ENCODE measurements at regions not wholly inside any gene's neighbourhood (a gene's known extent, or its start where the extent isn't known, plus 50 kb on each side); places are given as distances from the start of the nearest gene placed in this dataset.
"Not testable (repeated sequence)": the region's sequence is repeated elsewhere in the genome, so short reads cannot be mapped to it uniquely, and the experiment has no call there.

GRCh38 chr2:91766349-91767048 is 3075.0 kb downstream of the RPIA start:
- DNase-seq (ENCODE audit: low spot score, unreplicated experiment); H3K4me3 Mint-ChIP-seq (ENCODE audit: low read depth); H3K27me3 Mint-ChIP-seq; H3K4me1 Mint-ChIP-seq (ENCODE audit: low read depth); H3K9me3 Mint-ChIP-seq (ENCODE audit: low read depth); H3K36me3 Mint-ChIP-seq (ENCODE audit: insufficient read depth); H3K27ac Mint-ChIP-seq: not testable (repeated sequence)

- not testable (repeated sequence) for H3K4me1 Mint-ChIP-seq (ENCODE audit: low read depth); DNase-seq (ENCODE audit: low spot score, unreplicated experiment); H3K9me3 Mint-ChIP-seq (ENCODE audit: low read depth); H3K27me3 Mint-ChIP-seq; H3K4me3 Mint-ChIP-seq (ENCODE audit: low read depth); H3K36me3 Mint-ChIP-seq (ENCODE audit: insufficient read depth); H3K27ac Mint-ChIP-seq
Measured at GRCh38 chr2:91768301-91768700, 3076.8 kb downstream of the RPIA start.

GRCh38 chr2:91768997-91769396 is 3077.5 kb downstream of the RPIA start:
- not testable (repeated sequence) for H3K4me1 Mint-ChIP-seq (ENCODE audit: low read depth); H3K4me3 Mint-ChIP-seq (ENCODE audit: low read depth); H3K9me3 Mint-ChIP-seq (ENCODE audit: low read depth); DNase-seq (ENCODE audit: low spot score, unreplicated experiment); H3K36me3 Mint-ChIP-seq (ENCODE audit: insufficient read depth); H3K27me3 Mint-ChIP-seq; H3K27ac Mint-ChIP-seq

GRCh38 chr2:91770046-91770575 is 3078.6 kb downstream of the RPIA start:
- H3K9me3 Mint-ChIP-seq (ENCODE audit: low read depth); H3K4me3 Mint-ChIP-seq (ENCODE audit: low read depth); H3K36me3 Mint-ChIP-seq (ENCODE audit: insufficient read depth); H3K27me3 Mint-ChIP-seq; DNase-seq (ENCODE audit: low spot score, unreplicated experiment); H3K27ac Mint-ChIP-seq; H3K4me1 Mint-ChIP-seq (ENCODE audit: low read depth): not testable (repeated sequence)

- not testable (repeated sequence) for H3K4me3 Mint-ChIP-seq (ENCODE audit: low read depth); H3K27me3 Mint-ChIP-seq; H3K4me1 Mint-ChIP-seq (ENCODE audit: low read depth); H3K36me3 Mint-ChIP-seq (ENCODE audit: insufficient read depth); H3K27ac Mint-ChIP-seq; H3K9me3 Mint-ChIP-seq (ENCODE audit: low read depth); DNase-seq (ENCODE audit: low spot score, unreplicated experiment)
Measured at GRCh38 chr2:91771604-91772003, 3080.1 kb downstream of the RPIA start.

GRCh38 chr2:91772240-91772937 is 3080.9 kb downstream of the RPIA start:
- not testable (repeated sequence) for H3K4me1 Mint-ChIP-seq (ENCODE audit: low read depth); DNase-seq (ENCODE audit: low spot score, unreplicated experiment); H3K27ac Mint-ChIP-seq; H3K4me3 Mint-ChIP-seq (ENCODE audit: low read depth); H3K27me3 Mint-ChIP-seq; H3K36me3 Mint-ChIP-seq (ENCODE audit: insufficient read depth); H3K9me3 Mint-ChIP-seq (ENCODE audit: low read depth)

GRCh38 chr2:91773810-91774209 is 3082.3 kb downstream of the RPIA start:
- not testable (repeated sequence) for DNase-seq (ENCODE audit: low spot score, unreplicated experiment); H3K36me3 Mint-ChIP-seq (ENCODE audit: insufficient read depth); H3K4me3 Mint-ChIP-seq (ENCODE audit: low read depth); H3K4me1 Mint-ChIP-seq (ENCODE audit: low read depth); H3K9me3 Mint-ChIP-seq (ENCODE audit: low read depth); H3K27me3 Mint-ChIP-seq; H3K27ac Mint-ChIP-seq

GRCh38 chr2:91775193-91775592 is 3083.7 kb downstream of the RPIA start:
- not testable (repeated sequence) for H3K27me3 Mint-ChIP-seq; H3K36me3 Mint-ChIP-seq (ENCODE audit: insufficient read depth); H3K9me3 Mint-ChIP-seq (ENCODE audit: low read depth); DNase-seq (ENCODE audit: low spot score, unreplicated experiment); H3K4me1 Mint-ChIP-seq (ENCODE audit: low read depth); H3K27ac Mint-ChIP-seq; H3K4me3 Mint-ChIP-seq (ENCODE audit: low read depth)

- H3K4me3 Mint-ChIP-seq (ENCODE audit: low read depth); H3K27me3 Mint-ChIP-seq; H3K36me3 Mint-ChIP-seq (ENCODE audit: insufficient read depth); H3K4me1 Mint-ChIP-seq (ENCODE audit: low read depth); DNase-seq (ENCODE audit: low spot score, unreplicated experiment); H3K27ac Mint-ChIP-seq; H3K9me3 Mint-ChIP-seq (ENCODE audit: low read depth): not testable (repeated sequence)
Measured at GRCh38 chr2:91780324-91780723, 3088.9 kb downstream of the RPIA start.

GRCh38 chr2:91809391-91809790 is 3061.8 kb upstream of the TEKT4 start:
- not testable (repeated sequence) for H3K4me1 Mint-ChIP-seq (ENCODE audit: low read depth)

More at GRCh38 chr2:91809391-91809790, 3061.8 kb upstream of the TEKT4 start:
- H3K27me3 Mint-ChIP-seq; H3K4me3 Mint-ChIP-seq (ENCODE audit: low read depth); H3K9me3 Mint-ChIP-seq (ENCODE audit: low read depth); H3K36me3 Mint-ChIP-seq (ENCODE audit: insufficient read depth); H3K27ac Mint-ChIP-seq; DNase-seq (ENCODE audit: low spot score, unreplicated experiment): not testable (repeated sequence)

Data from progenitor cell of endocrine pancreas (in vitro differentiated cells).